ENCODE measurements at regions not wholly inside any gene's neighbourhood (a gene's known extent, or its start where the extent isn't known, plus 50 kb on each side); places are given as distances from the start of the nearest gene placed in this dataset.

GRCh38 chr17:33695431-33695830 is 402.3 kb upstream of the ASIC2 start:
- H3K9me3 ChIP-seq (ENCODE audit: control insufficient read depth, insufficient read depth, low read length) = no peaks in the 10 kb centered on the region
- POLR2A ChIA-PET = no interaction called here
- no peak overlapping the region for H3K4me3 ChIP-seq (ENCODE audit: low read depth, low read length)
- no peak overlapping the region for H3K27ac ChIP-seq (ENCODE audit: low read depth, low read length)
- no peaks in the 10 kb centered on the region for H3K27me3 ChIP-seq (ENCODE audit: control insufficient read depth, insufficient read depth, low read length)
- TF ChIP-seq, protein P1, sequence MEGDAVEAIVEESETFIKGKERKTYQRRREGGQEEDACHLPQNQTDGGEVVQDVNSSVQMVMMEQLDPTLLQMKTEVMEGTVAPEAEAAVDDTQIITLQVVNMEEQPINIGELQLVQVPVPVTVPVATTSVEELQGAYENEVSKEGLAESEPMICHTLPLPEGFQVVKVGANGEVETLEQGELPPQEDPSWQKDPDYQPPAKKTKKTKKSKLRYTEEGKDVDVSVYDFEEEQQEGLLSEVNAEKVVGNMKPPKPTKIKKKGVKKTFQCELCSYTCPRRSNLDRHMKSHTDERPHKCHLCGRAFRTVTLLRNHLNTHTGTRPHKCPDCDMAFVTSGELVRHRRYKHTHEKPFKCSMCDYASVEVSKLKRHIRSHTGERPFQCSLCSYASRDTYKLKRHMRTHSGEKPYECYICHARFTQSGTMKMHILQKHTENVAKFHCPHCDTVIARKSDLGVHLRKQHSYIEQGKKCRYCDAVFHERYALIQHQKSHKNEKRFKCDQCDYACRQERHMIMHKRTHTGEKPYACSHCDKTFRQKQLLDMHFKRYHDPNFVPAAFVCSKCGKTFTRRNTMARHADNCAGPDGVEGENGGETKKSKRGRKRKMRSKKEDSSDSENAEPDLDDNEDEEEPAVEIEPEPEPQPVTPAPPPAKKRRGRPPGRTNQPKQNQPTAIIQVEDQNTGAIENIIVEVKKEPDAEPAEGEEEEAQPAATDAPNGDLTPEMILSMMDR (IDR thresholded peaks at IDR 0.05; ENCODE audit: low read depth, low read length) = no peak
- CTCF ChIA-PET = interaction anchor here (0.9 kb wide), 1 partner anchor 55 kb away, joined by 3 read pairs; no protein-coding TSS in a partner anchor
- DNase-seq (ENCODE audit: low read depth, low spot score) = no peak

GRCh38 chr17:33696102-33696501 is 403.0 kb upstream of the ASIC2 start:
- H3K27me3 ChIP-seq (ENCODE audit: control insufficient read depth, insufficient read depth, low read length) = no peaks in the 10 kb centered on the region
- H3K4me3 ChIP-seq (ENCODE audit: low read depth, low read length) = no peak overlapping the region
- TF ChIP-seq, protein P1 (IDR thresholded peaks at IDR 0.05; ENCODE audit: low read depth, low read length) = no peak
- ChIA-PET CTCF (no interaction called here), POLR2A (no interaction called here)
- H3K9me3 ChIP-seq (ENCODE audit: control insufficient read depth, insufficient read depth, low read length) = no peaks in the 10 kb centered on the region
- DNase-seq (ENCODE audit: low read depth, low spot score) = no peak
- H3K27ac ChIP-seq (ENCODE audit: low read depth, low read length) = no peak overlapping the region

DNA sequence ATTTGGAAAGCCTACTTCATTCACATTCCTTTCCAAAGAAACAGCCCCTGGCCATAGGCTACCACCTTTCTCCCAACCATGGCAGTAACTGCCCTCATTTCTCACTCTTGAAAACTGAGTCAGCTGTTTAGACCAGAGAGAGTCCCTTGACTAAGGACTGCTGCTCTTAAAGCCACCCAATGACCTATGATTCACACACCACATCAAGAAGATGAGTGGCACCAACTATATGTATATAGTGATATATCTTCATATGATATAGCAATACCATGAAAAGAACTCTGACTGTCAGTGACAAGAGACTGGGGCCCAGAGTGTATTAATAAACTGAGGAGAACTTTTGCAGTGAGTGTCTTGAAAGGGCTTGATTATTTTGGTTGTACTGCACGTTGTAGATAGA is 404.5 kb upstream of the ASIC2 start:
- DNase-seq (ENCODE audit: low read depth, low spot score) = no peak
- TF ChIP-seq, protein P1 (IDR thresholded peaks at IDR 0.05; ENCODE audit: low read depth, low read length) = no peak
- H3K9me3 ChIP-seq (ENCODE audit: control insufficient read depth, insufficient read depth, low read length) = no peaks in the 10 kb centered on the region
- CTCF ChIA-PET = no interaction called here
- H3K27ac ChIP-seq (ENCODE audit: low read depth, low read length) = no peak overlapping the region
- H3K4me3 ChIP-seq (ENCODE audit: low read depth, low read length) = no peak overlapping the region
- no peaks in the 10 kb centered on the region for H3K27me3 ChIP-seq (ENCODE audit: control insufficient read depth, insufficient read depth, low read length)
- POLR2A ChIA-PET = no interaction called here

GRCh38 chr17:33701910-33702309 is 408.8 kb upstream of the ASIC2 start:
- TF ChIP-seq, protein P1 (IDR thresholded peaks at IDR 0.05; ENCODE audit: low read depth, low read length) = no peak
- Histone ChIP-seq H3K4me3 (ENCODE audit: low read depth, low read length) (no peak overlapping the region), H3K27me3 (ENCODE audit: control insufficient read depth, insufficient read depth, low read length) (no peaks in the 10 kb centered on the region), H3K27ac (ENCODE audit: low read depth, low read length) (no peak overlapping the region), H3K9me3 (ENCODE audit: control insufficient read depth, insufficient read depth, low read length) (no peaks in the 10 kb centered on the region)
- POLR2A ChIA-PET = no interaction called here
- CTCF ChIA-PET = no interaction called here
- no peak for DNase-seq (ENCODE audit: low read depth, low spot score)

- POLR2A ChIA-PET = no interaction called here
- no peaks in the 10 kb centered on the region for H3K9me3 ChIP-seq (ENCODE audit: control insufficient read depth, insufficient read depth, low read length)
- CTCF ChIA-PET = no interaction called here
- no peak overlapping the region for H3K4me3 ChIP-seq (ENCODE audit: low read depth, low read length)
- no peaks in the 10 kb centered on the region for H3K27me3 ChIP-seq (ENCODE audit: control insufficient read depth, insufficient read depth, low read length)
- DNase-seq (ENCODE audit: low read depth, low spot score) = no peak
- no peak overlapping the region for H3K27ac ChIP-seq (ENCODE audit: low read depth, low read length)
- TF ChIP-seq, protein P1 (IDR thresholded peaks at IDR 0.05; ENCODE audit: low read depth, low read length) = no peak
These were observed 411.8 kb upstream of the ASIC2 start for GRCh38 chr17:33704856-33705255.

All from AG04450 (cell line).